ENCODE measurements at regions not wholly inside any gene's neighbourhood (a gene's known extent, or its start where the extent isn't known, plus 50 kb on each side); places are given as distances from the start of the nearest gene placed in this dataset.

DNA sequence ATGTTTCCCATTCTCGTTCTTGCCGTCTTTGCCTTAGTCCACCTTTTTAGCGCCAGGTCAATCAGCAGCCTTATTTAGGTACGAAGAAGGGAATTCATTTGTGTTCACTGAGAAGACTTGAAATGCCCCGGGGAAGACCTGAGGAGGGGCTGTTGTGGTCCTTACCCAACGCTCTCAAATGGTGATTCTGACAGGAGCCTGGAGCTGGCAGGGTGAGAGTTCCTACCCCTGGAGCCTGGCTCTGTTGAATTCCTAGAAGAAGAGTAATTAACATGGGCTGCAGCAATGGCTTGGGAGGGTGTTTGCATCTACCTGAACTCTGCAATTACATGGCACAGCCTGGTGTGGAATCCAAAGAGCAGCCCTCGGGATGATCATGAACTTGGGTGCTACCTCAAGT lies 76.9 kb upstream of the DSCAM start:
- TF ChIP-seq, protein P1, sequence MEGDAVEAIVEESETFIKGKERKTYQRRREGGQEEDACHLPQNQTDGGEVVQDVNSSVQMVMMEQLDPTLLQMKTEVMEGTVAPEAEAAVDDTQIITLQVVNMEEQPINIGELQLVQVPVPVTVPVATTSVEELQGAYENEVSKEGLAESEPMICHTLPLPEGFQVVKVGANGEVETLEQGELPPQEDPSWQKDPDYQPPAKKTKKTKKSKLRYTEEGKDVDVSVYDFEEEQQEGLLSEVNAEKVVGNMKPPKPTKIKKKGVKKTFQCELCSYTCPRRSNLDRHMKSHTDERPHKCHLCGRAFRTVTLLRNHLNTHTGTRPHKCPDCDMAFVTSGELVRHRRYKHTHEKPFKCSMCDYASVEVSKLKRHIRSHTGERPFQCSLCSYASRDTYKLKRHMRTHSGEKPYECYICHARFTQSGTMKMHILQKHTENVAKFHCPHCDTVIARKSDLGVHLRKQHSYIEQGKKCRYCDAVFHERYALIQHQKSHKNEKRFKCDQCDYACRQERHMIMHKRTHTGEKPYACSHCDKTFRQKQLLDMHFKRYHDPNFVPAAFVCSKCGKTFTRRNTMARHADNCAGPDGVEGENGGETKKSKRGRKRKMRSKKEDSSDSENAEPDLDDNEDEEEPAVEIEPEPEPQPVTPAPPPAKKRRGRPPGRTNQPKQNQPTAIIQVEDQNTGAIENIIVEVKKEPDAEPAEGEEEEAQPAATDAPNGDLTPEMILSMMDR (conservative IDR thresholded peaks at IDR 0.05; ENCODE audit: low read depth, low read length): no peak
- no peak for DNase-seq (ENCODE audit: low read depth)
- no peak overlapping the region for H3K4me3 ChIP-seq (ENCODE audit: low read length)

DNA sequence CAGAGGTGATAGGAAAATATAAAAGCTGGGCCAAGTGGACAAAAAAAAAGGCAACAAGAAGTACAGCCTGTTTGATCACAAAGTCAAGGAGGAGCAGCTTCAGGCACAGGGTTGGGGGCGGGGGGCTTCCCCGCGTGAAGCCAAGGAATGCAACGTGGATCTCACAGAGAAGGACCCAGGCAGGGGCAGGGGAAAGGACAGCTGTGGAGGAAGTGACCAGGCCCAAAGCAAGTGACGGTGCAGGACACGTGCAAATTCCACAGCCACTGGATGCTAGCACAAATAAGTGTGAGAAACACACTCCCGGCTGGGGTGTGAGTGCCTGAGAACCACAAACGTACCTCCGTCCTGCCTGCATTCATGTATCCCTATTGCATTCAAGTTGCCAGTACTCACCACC lies 77.7 kb upstream of the DSCAM start:
- no peak overlapping the region for H3K4me3 ChIP-seq (ENCODE audit: low read length)
- TF ChIP-seq, protein P1 (conservative IDR thresholded peaks at IDR 0.05; ENCODE audit: low read depth, low read length): no peak
- no peak for DNase-seq (ENCODE audit: low read depth)

DNA sequence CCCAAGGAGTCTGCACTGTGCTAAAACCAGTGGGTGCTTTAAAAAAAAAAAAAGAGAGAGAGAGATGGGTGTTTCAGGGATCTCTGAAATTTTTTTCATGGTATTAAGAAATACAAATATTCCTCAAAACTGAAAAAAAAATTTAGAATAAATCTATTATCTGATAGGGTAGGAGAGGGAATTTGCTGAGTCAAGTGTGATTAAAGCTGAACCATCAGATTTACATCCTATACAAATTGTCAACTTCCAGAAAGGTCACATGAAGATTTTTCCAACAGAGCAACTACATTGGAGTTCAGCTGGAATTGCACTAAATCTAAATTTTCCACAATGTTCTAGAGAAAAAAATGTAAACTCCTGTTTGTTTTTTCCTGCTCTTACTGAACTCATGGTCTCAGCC lies 79.3 kb upstream of the DSCAM start:
- TF ChIP-seq, protein P1 (conservative IDR thresholded peaks at IDR 0.05; ENCODE audit: low read depth, low read length): no peak
- no peak overlapping the region for H3K4me3 ChIP-seq (ENCODE audit: low read length)
- DNase-seq (ENCODE audit: low read depth): no peak

DNA sequence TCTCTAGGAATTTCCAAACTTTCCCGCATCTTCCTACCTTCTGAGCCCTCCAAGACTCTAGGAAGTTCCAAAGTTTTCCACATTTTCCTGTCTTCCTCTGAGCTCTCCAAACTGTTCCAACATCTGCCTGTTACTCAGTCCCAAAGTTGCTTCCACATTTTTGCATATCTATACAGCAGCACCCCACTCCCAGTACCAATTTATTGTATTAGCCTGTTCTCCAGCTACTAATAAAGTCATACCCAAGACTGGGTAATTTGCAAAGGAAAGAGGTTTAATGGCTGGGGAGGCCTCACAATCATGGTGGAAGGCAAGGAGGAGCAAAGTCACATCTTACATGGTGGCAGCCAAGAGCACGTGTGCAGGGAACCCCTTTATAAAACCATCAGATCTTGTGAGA lies 82.9 kb upstream of the DSCAM start:
- TF ChIP-seq, protein P1 (conservative IDR thresholded peaks at IDR 0.05; ENCODE audit: low read depth, low read length): no peak
- DNase-seq (ENCODE audit: low read depth): no peak
- H3K4me3 ChIP-seq (ENCODE audit: low read length): no peak overlapping the region

DNA sequence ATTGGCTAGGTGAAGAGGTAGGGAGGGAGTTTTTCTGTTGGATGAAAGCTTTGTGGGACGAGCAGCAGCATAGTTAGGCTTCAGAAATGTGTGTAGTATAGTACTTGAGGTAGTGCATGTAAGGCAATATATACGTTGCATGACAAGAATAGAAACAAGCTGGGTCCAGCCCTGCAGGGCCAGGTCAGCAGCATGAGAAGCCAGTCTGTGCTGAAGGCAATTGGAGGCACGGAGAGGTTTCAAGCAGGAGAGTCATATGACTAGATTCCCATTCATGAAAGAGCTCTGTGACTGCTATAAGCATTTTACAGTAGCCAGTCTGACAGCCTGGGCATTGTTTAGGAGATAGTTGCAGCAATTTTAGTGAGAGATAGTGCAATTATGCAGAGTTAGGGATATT lies 84.2 kb upstream of the DSCAM start:
- no peak overlapping the region for H3K4me3 ChIP-seq (ENCODE audit: low read length)
- TF ChIP-seq, protein P1 (conservative IDR thresholded peaks at IDR 0.05; ENCODE audit: low read depth, low read length): no peak
- DNase-seq (ENCODE audit: low read depth): no peak

DNA sequence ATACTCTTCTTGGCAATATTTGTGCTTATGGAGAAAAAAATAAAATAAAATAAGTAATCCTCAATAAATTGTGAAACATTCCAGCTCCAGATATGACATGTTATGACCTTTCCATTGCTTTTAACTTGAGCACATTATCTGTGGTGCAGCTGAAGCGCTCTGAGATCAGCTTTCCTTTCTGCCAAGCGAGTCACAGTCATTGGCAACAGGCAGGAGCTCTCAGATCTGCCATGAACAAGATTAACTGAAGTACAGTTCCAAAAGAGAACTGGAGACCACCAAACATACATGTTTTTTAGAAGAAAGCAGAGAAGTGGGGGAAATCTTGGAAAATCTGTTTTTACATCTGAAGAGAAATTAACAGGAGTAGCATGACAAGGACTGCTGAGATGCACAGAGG lies 89.2 kb upstream of the DSCAM start:
- TF ChIP-seq, protein P1 (conservative IDR thresholded peaks at IDR 0.05; ENCODE audit: low read depth, low read length): no peak
- no peak overlapping the region for H3K4me3 ChIP-seq (ENCODE audit: low read length)
- no peak for DNase-seq (ENCODE audit: low read depth)

DNA sequence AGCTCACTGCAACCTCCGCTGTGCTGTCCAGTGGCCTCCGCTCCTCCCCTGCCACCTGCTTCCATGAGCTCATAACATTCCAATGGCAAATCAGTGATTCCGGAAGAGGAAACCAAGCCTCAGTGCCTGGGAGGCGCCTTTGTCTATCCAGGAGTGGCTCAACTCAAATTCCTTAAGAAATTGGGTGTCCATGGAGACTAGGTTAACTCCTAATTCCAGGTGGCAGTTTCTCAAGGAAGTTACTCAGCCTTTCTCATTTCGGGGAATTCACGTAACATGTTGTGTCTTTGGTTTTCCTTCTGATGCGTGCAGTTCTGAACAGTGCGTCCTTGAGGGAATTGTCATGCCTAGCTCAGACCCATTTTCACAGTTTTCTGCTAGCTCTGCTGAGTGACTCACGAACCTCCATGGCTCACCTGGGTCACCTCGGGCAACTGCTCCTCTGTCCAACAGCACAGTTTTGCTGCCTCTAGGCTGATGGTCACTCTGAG lies 89.9 kb upstream of the DSCAM start:
- H3K4me3 ChIP-seq (ENCODE audit: low read length): no peak overlapping the region
- DNase-seq (ENCODE audit: low read depth): no peak
- TF ChIP-seq, protein P1 (conservative IDR thresholded peaks at IDR 0.05; ENCODE audit: low read depth, low read length): no peak

All from retinal pigment epithelial cell (primary cell).